ENCODE measurements at regions not wholly inside any gene's neighbourhood (a gene's known extent, or its start where the extent isn't known, plus 50 kb on each side); places are given as distances from the start of the nearest gene placed in this dataset.

DNA sequence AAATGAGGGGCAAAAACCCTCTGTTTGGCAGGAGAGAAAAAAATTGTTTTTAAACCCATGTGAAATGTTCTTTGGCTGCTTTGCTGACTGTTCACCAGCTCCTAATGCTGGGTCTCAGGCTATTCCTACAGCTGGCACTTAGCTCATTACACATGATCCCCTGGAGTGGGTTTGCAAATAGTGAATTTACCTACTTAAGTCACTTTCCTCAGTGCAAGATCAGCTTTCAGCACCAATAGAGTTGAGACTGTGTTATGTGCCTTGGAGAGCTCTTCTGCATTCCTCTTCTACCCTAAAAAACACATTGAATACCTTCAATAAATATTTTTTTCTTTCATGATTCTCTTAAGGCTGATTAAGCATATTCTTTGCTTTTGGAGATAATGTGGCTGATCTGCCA lies 58.4 kb upstream of the PRDM1 start:
- no peak for ATAC-seq
- POLR2A ChIA-PET = no interaction called here
- no peak for TF ChIP-seq FOSL2 (IDR thresholded peaks at IDR 0.05)
- no peak for TF ChIP-seq FOSL2 (CRISPR knock-in tag; IDR thresholded peaks at IDR 0.05)
- TF ChIP-seq HOXA7 (CRISPR knock-in tag; IDR thresholded peaks at IDR 0.05) = no peak
- no peak for TF ChIP-seq KDM5A (IDR thresholded peaks at IDR 0.05)
- no peak for TF ChIP-seq POLR2A (IDR thresholded peaks at IDR 0.05; ENCODE audit: low read length)
- TF ChIP-seq CHD4 (IDR thresholded peaks at IDR 0.05; ENCODE audit: borderline replicate concordance) = no peak
- TF ChIP-seq ZSCAN20 (CRISPR knock-in tag; IDR thresholded peaks at IDR 0.05) = no peak
- Histone ChIP-seq H3K27ac (no peak overlapping the region), H3K4me3 (no peak overlapping the region), H3K4me1 (no peaks in the 10 kb centered on the region), H3K9me3 (no peaks in the 10 kb centered on the region), H3K4me2 (no peak overlapping the region)
- CTCF ChIA-PET = no interaction called here
- no peak for FAIRE-seq
- DNase-seq (ENCODE audit: low read depth in 1 of 2, low spot score in 1 of 2) = no peak

DNA sequence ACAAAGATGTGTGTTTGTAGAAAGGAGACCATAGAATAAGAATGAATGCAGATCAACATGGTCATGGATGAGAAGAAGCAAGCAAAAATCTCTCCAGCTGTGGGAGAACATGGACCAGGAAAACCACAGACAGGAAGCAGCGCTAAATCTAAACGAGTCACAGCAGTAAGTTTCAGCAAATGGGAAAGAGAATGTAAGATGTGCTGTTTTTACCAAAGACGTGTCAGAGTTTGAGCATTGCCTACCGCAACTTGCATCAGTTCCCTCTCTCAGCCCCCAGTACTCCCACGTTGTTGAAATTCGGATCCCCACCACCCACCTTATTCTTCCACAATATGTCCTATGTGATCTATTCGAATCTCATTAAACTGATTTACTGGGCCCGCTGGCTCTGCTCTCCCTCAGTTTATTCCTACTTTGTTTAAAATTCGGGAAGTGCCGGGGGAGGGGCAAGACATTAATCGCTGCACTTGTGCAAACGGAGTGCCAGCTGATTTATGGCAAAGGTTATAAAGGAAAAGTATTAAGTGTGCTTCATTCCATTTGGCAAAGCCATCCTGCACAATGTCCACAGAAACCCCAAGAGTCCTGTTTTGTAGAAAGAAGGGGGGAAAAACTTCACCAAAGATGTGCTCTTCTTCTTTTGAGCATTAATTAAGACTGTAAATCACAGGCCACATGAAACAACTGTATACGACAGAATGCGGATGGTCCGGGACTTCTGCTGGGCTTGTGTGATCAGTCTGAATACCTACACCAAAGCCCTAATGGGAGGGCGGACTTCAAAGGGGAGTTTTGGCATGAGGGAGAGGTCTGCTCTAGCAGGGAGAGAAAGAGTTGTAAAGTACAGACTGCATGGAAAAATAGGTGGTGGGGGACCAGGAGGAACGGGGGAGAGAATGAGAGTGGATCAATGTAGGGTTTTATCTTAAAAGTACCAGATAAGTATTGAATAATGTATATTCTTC lies 59.1 kb upstream of the PRDM1 start:
- TF ChIP-seq JUNB (IDR thresholded peaks at IDR 0.05) (no peak), PHF8 (IDR thresholded peaks at IDR 0.05; ENCODE audit: borderline replicate concordance, low read depth) (no peak), SREBF2 (IDR thresholded peaks at IDR 0.05) (no peak), HOXA7 (CRISPR knock-in tag; IDR thresholded peaks at IDR 0.05) (no peak)
- ATAC-seq = no peak
- POLR2A ChIA-PET = no interaction called here
- Histone ChIP-seq H3K4me3 (no peak overlapping the region), H3K27ac (no peak overlapping the region), H3K4me1 (no peaks in the 10 kb centered on the region), H3K4me2 (no peak overlapping the region), H3K9me3 (no peaks in the 10 kb centered on the region)
- WGBS (ENCODE audit: missing lambda C conversion rate) = 83% methylated on average over 15 of the region's 17 CpGs
- no peak for DNase-seq (ENCODE audit: low read depth in 1 of 2, low spot score in 1 of 2)
- CTCF ChIA-PET = no interaction called here
- FAIRE-seq = no peak

DNA sequence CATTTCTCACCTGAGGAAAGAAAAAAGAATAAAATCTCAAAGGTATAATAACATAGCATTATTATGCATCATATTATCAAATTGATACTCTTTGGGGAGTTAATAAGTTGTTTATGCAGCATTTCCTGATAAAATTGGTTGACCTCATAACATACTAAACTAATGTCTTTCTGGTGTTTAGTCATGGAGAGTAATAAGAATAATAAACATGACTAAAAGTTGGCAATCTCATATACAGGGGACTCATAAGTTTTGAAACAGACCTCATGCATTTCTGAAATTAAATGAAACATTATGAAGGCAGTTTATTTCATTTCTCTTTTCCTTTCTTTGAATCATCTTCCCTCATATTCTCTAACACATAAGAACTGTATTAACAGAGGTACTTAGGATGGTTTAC lies 60.5 kb upstream of the PRDM1 start:
- H3K4me2 ChIP-seq = no peak overlapping the region
- ATAC-seq (no peak), DNase-seq (ENCODE audit: low read depth in 1 of 2, low spot score in 1 of 2) (no peak), FAIRE-seq (no peak)
- H3K4me3 ChIP-seq = no peak overlapping the region
- TF ChIP-seq NFE2L2 (conservative IDR thresholded peaks at IDR 0.05; ENCODE audit: low read length) (no peak), ZSCAN20 (CRISPR knock-in tag; IDR thresholded peaks at IDR 0.05) (no peak), TP53 (CRISPR knock-in tag; IDR thresholded peaks at IDR 0.05) (no peak), CTCF (IDR thresholded peaks at IDR 0.05) (no peak), POLR2A (IDR thresholded peaks at IDR 0.05; ENCODE audit: low read length) (no peak), ZC3H11A (IDR thresholded peaks at IDR 0.05) (no peak), ZFP36 (IDR thresholded peaks at IDR 0.05; ENCODE audit: borderline replicate concordance, partially characterized antibody) (no peak)
- H3K27ac ChIP-seq = no peak overlapping the region
- H3K4me1 ChIP-seq = no peaks in the 10 kb centered on the region
- CTCF ChIA-PET = no interaction called here
- no peaks in the 10 kb centered on the region for H3K9me3 ChIP-seq
- POLR2A ChIA-PET = no interaction called here

GRCh38 chr6:106022801-106023200 lies 63.3 kb upstream of the PRDM1 start:
- no peak overlapping the region for H3K4me3 ChIP-seq
- no peaks in the 10 kb centered on the region for H3K4me1 ChIP-seq
- H3K9me3 ChIP-seq = no peaks in the 10 kb centered on the region
- ATAC-seq = no peak
- WGBS (ENCODE audit: missing lambda C conversion rate) = 87% methylated on average over 5 of the region's 5 CpGs
- ChIA-PET POLR2A (no interaction called here), CTCF (no interaction called here)
- no peak for FAIRE-seq
- no peak overlapping the region for H3K27ac ChIP-seq
- no peak overlapping the region for H3K4me2 ChIP-seq
- TF ChIP-seq NR3C1 (IDR thresholded peaks at IDR 0.05) (no peak), PHF8 (IDR thresholded peaks at IDR 0.05; ENCODE audit: borderline replicate concordance, low read depth) (no peak), HDAC2 (IDR thresholded peaks at IDR 0.05) (no peak), USF2 (IDR thresholded peaks at IDR 0.05) (no peak), ESRRA (IDR thresholded peaks at IDR 0.05; ENCODE audit: borderline replicate concordance, low read length) (no peak), EP300 (IDR thresholded peaks at IDR 0.05) (no peak), HOXB5 (CRISPR knock-in tag; IDR thresholded peaks at IDR 0.05) (no peak), RAD21 (conservative IDR thresholded peaks at IDR 0.05 in 1 of 2, IDR thresholded peaks at IDR 0.05 in 1 of 2) (no peak), CTCF (IDR thresholded peaks at IDR 0.05) (no peak)
- TF ChIP-seq, protein P1, sequence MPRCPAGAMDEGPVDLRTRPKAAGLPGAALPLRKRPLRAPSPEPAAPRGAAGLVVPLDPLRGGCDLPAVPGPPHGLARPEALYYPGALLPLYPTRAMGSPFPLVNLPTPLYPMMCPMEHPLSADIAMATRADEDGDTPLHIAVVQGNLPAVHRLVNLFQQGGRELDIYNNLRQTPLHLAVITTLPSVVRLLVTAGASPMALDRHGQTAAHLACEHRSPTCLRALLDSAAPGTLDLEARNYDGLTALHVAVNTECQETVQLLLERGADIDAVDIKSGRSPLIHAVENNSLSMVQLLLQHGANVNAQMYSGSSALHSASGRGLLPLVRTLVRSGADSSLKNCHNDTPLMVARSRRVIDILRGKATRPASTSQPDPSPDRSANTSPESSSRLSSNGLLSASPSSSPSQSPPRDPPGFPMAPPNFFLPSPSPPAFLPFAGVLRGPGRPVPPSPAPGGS (IDR thresholded peaks at IDR 0.05) = no peak
- no peak for DNase-seq (ENCODE audit: low read depth in 1 of 2, low spot score in 1 of 2)
